NOMO-1 treated with DMSO at 0.1 percent for 48 hours (cell line): ENCODE measurements at regions not wholly inside any gene's neighbourhood (a gene's known extent, or its start where the extent isn't known, plus 50 kb on each side); places are given as distances from the start of the nearest gene placed in this dataset.

Experiments
- DNase-seq: peaks from one replicate; lab custom pipeline; 2025; ENCODE audit not compliant: unreplicated experiment; lab: John Stamatoyannopoulos, UW

DNA sequence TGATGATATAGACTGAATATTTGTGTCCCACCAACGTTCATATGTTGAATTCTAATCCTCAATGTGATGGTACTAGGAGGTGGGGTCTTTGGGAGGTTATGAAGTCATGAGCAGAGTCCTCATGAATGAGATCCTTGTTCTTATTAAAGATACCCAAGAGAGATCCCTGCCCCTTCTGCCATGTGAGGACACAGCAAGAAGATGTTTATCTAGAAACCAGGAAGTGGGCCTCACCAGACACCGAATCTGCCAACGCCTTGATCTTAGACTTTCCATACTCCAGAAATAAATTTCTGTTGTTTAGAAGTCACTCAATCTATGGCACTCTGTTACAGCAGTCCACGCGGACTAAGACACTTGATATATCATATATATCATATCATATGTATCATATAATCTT is 67.7 kb upstream of the GCM1 start:
- peak; percentile 57 for DNase-seq

DNA sequence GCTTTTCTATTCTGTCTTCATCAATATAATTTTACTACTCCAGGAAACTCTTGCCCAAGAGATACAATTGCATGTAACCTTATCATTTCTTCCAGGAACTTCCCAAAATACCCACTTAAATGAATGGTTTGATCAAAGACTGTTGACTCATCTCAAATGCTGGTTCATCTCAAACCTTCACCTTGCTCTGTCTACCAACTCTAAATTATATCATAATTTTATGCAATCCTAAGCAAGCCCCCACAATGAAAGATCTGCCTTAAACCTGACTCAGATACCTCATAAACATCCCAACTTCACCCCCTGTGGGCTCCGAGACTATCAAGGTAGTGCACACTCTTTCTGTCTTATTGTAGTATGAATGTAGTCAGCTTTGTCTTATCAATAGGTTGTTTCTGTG is 65.5 kb upstream of the GCM1 start:
- no peak for DNase-seq

DNA sequence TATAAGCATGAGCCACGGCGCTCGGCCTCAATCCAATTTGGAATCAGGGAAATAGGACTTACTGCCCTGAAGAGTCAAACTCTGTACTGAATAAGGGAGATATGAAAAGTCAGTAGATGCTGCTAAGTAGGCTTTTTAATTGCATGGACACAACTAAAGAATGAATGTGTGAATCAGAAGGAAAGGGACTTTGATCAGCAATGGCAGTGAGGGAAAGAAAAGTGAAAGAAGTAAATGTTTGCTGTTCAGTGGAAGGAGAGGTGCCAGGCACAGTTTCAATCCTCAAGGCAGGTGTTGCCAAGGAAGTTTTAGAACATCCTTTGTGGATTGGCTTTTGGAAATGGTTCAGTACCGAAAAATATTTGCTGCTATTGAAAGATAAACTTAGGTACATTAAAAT is 62.2 kb upstream of the GCM1 start:
- DNase-seq = no peak

- no peak for DNase-seq
Measured at GRCh38 chr6:53209681-53210080, 61.0 kb upstream of the GCM1 start.

GRCh38 chr6:53205778-53206177 is 57.1 kb upstream of the GCM1 start:
- no peak for DNase-seq

DNA sequence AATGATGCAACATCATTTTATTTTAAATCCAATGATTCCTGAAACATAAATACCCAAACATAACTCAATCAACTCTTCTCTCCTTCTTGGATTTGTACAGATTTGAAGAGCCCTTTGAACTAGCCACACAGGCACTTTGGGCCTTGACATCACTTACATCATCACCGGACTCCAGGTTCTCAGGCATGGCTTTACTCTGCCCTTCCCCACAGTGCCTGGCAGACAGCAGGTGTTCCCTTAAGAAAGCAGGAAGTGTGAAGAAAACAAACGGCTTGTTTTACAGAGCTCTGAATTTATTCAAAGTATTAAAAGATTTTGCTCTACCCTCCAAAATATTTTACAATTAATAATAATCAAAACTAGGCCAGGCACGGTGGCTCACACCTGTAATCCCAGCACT is 54.8 kb upstream of the GCM1 start:
- DNase-seq = peak; percentile 15

DNA sequence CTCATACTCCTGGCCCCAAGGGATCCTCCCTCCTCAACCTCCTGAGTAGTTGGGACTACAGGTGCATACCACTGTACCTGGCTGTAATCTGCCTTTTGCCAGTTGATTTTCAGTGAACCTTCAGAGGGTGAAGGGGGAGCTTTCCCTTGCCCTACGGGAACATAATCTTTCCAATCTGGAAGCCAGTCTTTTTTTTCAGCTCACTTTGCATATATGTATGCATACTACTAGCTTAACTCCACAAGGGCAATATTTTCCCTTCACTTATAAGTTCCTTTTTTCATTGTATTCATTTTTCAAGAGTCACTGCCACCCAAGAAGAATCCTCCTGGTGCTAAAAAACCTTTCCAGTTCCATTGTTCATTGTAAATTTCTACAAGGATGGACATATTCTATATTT is 53.4 kb upstream of the GCM1 start:
- DNase-seq = peak; percentile 34

DNA sequence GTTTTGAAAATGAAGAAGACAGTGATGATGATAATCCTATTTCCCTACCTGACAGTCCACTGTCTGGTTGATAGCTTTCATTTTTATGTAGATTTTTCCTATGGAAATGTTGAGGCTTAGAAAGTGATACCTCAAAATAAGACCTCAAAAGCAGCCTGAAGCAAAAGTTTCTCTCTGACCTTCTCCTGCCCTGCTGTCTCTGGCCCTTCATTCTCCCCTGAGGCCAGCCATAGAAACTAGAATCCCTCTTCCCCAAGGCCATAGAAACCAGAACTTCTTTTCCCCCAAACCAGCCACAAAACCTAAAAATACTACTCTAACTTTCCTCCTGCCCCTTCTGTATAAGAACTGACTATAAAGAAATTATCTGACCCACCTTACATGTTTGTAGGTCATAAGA is 52.6 kb upstream of the GCM1 start:
- DNase-seq = no peak

DNA sequence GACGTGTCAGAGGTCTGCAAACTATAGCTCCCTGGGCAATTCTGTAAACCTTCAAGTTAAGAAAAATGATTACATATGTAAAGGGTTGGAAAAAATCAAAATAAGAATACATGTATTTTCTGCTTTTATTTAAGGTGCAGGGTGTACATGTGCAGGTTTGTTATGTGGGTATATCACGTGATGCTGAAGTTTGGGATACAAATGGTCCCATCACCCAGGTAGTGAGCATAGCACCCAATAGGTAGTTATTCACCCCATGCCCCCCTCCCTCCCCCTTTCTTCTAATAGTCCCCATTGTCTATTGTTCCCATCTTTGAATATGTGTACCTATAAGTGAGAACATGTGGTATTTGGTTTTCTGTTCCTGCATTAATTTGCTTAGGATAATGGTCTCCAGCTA is 51.1 kb upstream of the GCM1 start:
- no peak for DNase-seq

DNA sequence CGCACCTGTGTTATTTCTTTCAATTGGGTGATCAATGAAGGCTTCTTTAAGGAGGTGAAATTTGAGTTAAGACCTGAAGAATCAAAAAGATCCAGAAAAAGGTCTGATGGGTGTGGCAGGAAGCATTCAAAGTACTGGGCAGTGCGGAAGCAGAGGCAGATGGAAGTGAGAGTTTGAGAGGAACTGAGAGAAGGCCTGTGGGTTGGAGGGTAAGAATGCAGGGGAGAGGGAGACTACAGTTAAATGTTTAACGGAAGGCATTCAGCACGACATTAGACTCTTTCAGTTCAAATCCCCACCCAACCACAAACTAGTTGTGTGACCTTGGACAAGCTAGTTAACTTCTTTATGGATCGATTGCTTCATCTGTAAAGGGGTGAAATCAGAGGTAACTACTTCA is 50.5 kb upstream of the GCM1 start:
- DNase-seq = peak; percentile 95
